Activated CD4-positive, alpha-beta memory T cell treated with anti-CD3 and anti-CD28 coated beads for 36 hours (primary cell): ENCODE measurements at regions not wholly inside any gene's neighbourhood (a gene's known extent, or its start where the extent isn't known, plus 50 kb on each side); places are given as distances from the start of the nearest gene placed in this dataset.

Experiments used
- CTCF ChIA-PET: fragments of 350-600 bp; sonication (Branson Sonifier 250); formaldehyde crosslinking; loops from one replicate; lab custom pipeline; 2021; ENCODE audit warnings: antibody characterized with exemption, inconsistent platforms; lab: Charles Lee
- POLR2A ChIA-PET: fragments of 350-600 bp; sonication (Branson Sonifier 250); formaldehyde crosslinking; loops from one replicate; lab custom pipeline; 2021; ENCODE audit warnings: antibody characterized with exemption; lab: Charles Lee
- DNase-seq: peaks from one replicate; pipeline ENCODE4 v3.0.0-alpha.2; 2020
- H3K27ac Mint-ChIP-seq: one replicate; pipeline ENCODE4 v1.8.0; 2021; ENCODE audit warnings: mixed read lengths
- H3K27me3 Mint-ChIP-seq: one replicate; pipeline ENCODE4 v1.8.0; 2021; ENCODE audit warnings: mixed read lengths
- H3K36me3 Mint-ChIP-seq: one replicate; pipeline ENCODE4 v1.8.0; 2021; ENCODE audit warnings: mixed read lengths
- H3K4me1 Mint-ChIP-seq: one replicate; pipeline ENCODE4 v1.8.0; 2021; ENCODE audit warnings: low read depth, mixed read lengths
- H3K4me3 Mint-ChIP-seq: one replicate; pipeline ENCODE4 v1.8.0; 2021; ENCODE audit warnings: mild to moderate bottlenecking, mixed read lengths
- H3K9me3 Mint-ChIP-seq: one replicate; pipeline ENCODE4 v1.8.0; 2021; ENCODE audit warnings: mixed read lengths
- intact Hi-C: fragments of 100-400 bp; cut with micrococcal nuclease; formaldehyde crosslinking; loops from one replicate; pipeline ENCODE4 v1.15.1; 2023

DNA sequence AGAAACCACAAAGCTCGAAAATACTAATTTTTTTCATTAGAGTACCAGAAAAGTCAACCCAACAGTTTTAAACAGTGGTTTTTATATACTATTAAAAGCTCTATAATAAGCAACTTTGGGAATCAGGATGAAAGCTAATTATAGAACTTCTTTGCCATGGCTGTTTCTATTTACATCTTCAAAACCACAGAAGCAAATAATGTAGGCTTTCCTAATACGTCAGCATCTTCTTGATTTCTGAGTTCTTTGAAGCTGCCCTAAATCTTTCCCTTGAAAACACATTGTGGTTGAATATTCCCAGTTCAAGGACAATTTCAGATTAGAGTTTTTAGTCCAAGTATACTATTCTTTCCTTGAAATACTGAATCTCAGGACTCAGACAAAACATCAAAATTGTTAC is 460.2 kb upstream of the FAT1 start:
- CTCF ChIA-PET = no interaction called here
- intact Hi-C loops = no loop called here
- no peaks in the 10 kb centered on the region for H3K27me3 Mint-ChIP-seq

DNA sequence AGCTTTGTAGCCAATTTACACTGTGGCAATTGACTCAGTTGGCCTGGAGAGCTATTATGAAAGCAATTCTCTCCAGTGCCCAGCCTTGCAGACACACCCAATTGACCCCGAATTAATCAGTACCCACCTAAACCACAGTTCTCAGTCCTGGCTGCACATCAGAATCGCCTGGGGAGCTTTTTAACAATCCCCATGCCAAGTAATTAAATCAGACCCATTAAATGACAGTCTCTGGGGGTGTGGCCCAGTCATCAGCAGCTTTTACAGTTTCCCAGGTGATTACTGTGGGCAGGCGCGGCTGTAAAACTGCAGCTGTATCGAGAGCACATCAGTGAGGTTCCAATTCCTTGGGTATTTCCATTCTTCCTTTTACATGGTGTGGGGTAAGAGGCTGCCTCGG is 460.9 kb upstream of the FAT1 start:
- H3K36me3 Mint-ChIP-seq = no peaks in the 10 kb centered on the region
- no peaks in the 10 kb centered on the region for H3K27me3 Mint-ChIP-seq
- CTCF ChIA-PET = no interaction called here
- H3K4me3 Mint-ChIP-seq = no peak overlapping the region
- no peak overlapping the region for H3K27ac Mint-ChIP-seq
- H3K9me3 Mint-ChIP-seq = peaks cover 4% of the 10 kb centered on the region
- POLR2A ChIA-PET = no interaction called here
- intact Hi-C loops = no loop called here
- no peak for DNase-seq
- no peaks in the 10 kb centered on the region for H3K4me1 Mint-ChIP-seq

More for the DNA sequence above, 460.2 kb upstream of the FAT1 start:
- H3K36me3 Mint-ChIP-seq = no peaks in the 10 kb centered on the region
- peaks cover 4% of the 10 kb centered on the region for H3K9me3 Mint-ChIP-seq
- no peak overlapping the region for H3K27ac Mint-ChIP-seq
- DNase-seq = no peak
- H3K4me3 Mint-ChIP-seq = no peak overlapping the region
- H3K4me1 Mint-ChIP-seq = no peaks in the 10 kb centered on the region
- POLR2A ChIA-PET = no interaction called here

DNA sequence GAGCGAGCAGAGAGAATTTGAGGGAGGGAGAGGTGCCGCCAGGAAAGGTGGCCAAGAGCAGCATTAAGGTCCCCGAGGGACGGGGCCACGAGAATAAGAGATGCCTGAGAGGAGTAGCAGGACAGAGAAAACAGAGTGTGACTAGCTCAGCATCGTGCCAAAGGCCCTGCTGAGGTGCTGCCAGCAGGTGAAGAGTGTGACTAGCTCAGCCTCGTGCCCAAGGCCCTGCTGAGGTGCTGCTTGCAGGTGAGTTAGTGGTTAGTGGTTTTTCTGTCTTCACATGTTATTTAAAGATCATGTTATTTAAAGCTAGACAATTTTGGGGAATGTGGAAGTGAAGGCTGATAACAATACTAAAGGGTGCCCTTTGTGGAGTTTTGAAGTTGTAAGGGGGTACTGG is 464.5 kb upstream of the FAT1 start:
- H3K9me3 Mint-ChIP-seq = peaks cover 5% of the 10 kb centered on the region
- DNase-seq = no peak
- no peaks in the 10 kb centered on the region for H3K27me3 Mint-ChIP-seq
- no peak overlapping the region for H3K4me3 Mint-ChIP-seq
- no peaks in the 10 kb centered on the region for H3K36me3 Mint-ChIP-seq
- intact Hi-C loops = no loop called here
- POLR2A ChIA-PET = interaction anchor here (0.6 kb wide), 1 partner anchor 128 kb away, joined by 3 read pairs; no protein-coding TSS in a partner anchor
- H3K4me1 Mint-ChIP-seq = no peaks in the 10 kb centered on the region
- no peak overlapping the region for H3K27ac Mint-ChIP-seq
- CTCF ChIA-PET = no interaction called here

DNA sequence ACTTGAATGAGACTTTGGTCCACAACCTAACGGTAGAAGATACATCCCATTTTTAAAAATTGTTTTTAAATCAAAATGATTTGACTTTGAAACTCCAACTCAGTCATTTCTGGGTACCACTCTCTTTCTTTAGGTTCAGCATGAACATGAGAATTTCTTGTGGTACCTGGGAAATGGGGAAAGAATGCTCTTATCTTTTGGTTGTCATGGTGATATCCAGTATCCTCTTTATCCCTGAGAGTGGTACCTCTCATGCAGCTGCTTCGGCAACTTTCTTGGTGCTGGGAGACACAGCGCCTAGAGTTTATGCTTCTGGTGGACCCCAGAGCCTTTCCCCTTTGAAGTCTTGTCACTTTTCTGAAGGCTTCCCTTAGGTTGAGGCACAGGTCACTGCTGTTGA is 465.1 kb upstream of the FAT1 start:
- Mint-ChIP-seq H3K36me3 (no peaks in the 10 kb centered on the region), H3K27ac (no peak overlapping the region), H3K4me1 (no peaks in the 10 kb centered on the region), H3K4me3 (no peak overlapping the region), H3K9me3 (peaks cover 8% of the 10 kb centered on the region), H3K27me3 (no peaks in the 10 kb centered on the region)
- ChIA-PET POLR2A (interaction anchor here (0.6 kb wide), 1 partner anchor 127 kb away, joined by 3 read pairs; no protein-coding TSS in a partner anchor), CTCF (no interaction called here)
- intact Hi-C loops = no loop called here
- no peak for DNase-seq

DNA sequence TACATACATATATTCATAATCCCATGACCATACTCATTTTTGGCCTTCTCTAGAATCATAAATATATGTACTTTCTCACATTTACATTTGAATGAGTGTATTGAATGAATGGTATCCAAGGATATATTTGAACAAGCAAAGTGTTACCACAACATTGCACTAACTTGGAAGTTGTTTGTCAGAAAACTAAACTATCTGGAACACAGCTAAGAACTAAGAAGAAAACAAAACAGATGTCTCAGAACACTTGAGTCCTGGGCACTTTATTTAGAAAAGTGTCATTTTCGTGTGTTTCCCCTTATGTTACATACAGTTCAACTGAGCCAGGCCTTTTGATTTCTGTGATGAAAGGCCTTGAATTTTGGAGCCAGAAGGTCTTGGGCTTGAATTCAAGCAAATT is 466.7 kb upstream of the FAT1 start:
- no peaks in the 10 kb centered on the region for H3K27me3 Mint-ChIP-seq
- CTCF ChIA-PET = no interaction called here
- POLR2A ChIA-PET = no interaction called here

DNA sequence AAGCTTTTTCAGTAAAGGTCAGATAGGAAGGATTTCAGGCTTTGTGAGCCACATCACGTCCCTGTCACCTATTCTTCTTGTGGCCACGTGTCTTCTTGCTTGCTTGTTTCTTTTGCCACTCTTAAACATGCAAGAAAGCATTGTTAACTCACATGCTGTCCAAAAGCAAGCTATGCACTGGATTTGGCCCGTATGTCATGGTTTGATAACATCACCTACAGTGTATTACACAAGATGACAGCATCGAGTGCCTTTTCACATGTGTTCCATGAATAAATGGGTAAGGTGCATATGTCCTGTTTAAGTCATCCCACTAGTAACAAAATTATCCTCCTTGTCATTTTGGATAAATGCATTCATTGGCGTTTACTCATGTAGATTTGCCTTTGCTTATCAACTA is 468.0 kb upstream of the FAT1 start:
- CTCF ChIA-PET = no interaction called here
- Mint-ChIP-seq H3K4me1 (no peaks in the 10 kb centered on the region), H3K27ac (no peak overlapping the region), H3K9me3 (peaks cover 5% of the 10 kb centered on the region), H3K36me3 (no peaks in the 10 kb centered on the region), H3K27me3 (no peaks in the 10 kb centered on the region), H3K4me3 (no peak overlapping the region)
- intact Hi-C loops = no loop called here
- POLR2A ChIA-PET = no interaction called here
- DNase-seq = no peak

More for the DNA sequence above, 466.7 kb upstream of the FAT1 start:
- H3K9me3 Mint-ChIP-seq = peaks cover 5% of the 10 kb centered on the region
- no peak overlapping the region for H3K4me3 Mint-ChIP-seq
- DNase-seq = no peak
- no peak overlapping the region for H3K27ac Mint-ChIP-seq
- H3K36me3 Mint-ChIP-seq = no peaks in the 10 kb centered on the region
- intact Hi-C loops = no loop called here
- H3K4me1 Mint-ChIP-seq = no peaks in the 10 kb centered on the region

DNA sequence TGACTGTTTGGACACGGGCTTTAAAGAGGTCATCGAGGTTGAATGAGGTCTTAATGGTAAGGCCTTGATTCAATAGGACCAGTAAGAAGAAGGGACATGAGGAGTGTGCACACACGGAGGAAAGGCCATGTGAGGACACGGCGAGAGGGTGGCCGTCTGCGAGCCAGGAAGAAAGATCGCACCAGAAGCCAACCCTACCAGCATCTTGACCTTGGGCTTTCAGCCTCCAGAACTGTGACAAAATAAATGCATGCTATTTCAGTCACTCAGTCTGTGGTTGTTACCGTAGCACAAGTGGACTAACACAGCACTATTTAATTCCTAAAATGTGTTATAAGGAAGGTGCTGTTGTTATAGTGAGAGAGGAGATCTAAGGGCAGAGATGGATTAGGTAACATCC is 468.6 kb upstream of the FAT1 start:
- Mint-ChIP-seq H3K27me3 (no peaks in the 10 kb centered on the region), H3K36me3 (no peaks in the 10 kb centered on the region), H3K4me1 (no peaks in the 10 kb centered on the region), H3K9me3 (peaks cover 5% of the 10 kb centered on the region), H3K4me3 (no peak overlapping the region), H3K27ac (no peak overlapping the region)
- CTCF ChIA-PET = no interaction called here
- intact Hi-C loops = no loop called here
- POLR2A ChIA-PET = no interaction called here
- DNase-seq = no peak

DNA sequence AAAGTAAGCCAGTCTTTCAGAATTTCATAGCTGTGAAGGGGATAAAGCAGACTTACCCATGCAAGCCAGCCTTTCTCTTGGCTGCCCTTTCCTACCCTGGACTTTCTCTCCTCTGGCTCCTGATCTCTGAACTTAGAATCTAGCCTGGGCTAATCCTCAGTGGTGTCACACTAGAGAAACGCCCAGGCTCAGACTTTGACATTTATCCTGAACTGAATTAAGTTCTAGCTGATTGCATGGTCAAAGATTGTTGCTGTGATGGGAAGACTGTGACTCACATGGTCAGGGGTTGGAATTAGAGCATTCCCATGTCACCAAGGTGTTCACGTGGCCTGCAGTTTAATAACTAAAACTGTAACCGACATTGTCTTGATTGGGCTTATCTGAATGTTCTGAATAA is 469.5 kb upstream of the FAT1 start:
- intact Hi-C loops = no loop called here
- CTCF ChIA-PET = no interaction called here
- Mint-ChIP-seq H3K9me3 (peaks cover 5% of the 10 kb centered on the region), H3K27me3 (no peaks in the 10 kb centered on the region), H3K4me3 (no peak overlapping the region), H3K4me1 (no peaks in the 10 kb centered on the region), H3K27ac (no peak overlapping the region), H3K36me3 (no peaks in the 10 kb centered on the region)
- no peak for DNase-seq
- POLR2A ChIA-PET = no interaction called here

DNA sequence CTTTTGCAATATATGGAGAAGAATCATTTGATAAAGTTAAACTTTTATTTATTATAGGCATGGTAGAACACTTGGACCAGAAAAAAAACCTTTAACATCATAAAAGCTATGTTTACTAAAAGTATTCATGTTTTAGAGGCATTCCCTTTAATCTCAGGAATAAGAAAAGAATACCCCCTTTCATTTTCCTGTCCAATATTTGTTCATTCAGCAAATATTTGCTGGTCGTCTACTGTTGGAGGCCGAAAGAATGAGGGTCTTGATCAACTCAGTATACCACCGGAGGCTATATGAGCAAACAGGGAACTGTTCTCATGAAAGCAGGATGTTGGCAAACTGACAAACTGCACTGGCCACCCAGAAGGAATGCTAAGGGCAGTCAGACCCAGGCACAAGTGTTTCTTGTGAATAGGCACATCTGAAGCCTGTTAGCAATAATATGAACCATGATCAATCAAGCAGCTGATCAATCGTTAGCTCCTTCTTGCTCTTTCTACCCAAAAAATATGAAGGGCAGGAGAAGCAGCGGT is 480.8 kb upstream of the FAT1 start:
- no peaks in the 10 kb centered on the region for H3K4me1 Mint-ChIP-seq
- H3K9me3 Mint-ChIP-seq = peaks cover 18% of the 10 kb centered on the region
- H3K27ac Mint-ChIP-seq = no peak overlapping the region
- intact Hi-C loops = no loop called here
- ChIA-PET CTCF (no interaction called here), POLR2A (no interaction called here)
- no peaks in the 10 kb centered on the region for H3K27me3 Mint-ChIP-seq
- H3K36me3 Mint-ChIP-seq = no peaks in the 10 kb centered on the region
- no peak for DNase-seq
- no peak overlapping the region for H3K4me3 Mint-ChIP-seq

DNA sequence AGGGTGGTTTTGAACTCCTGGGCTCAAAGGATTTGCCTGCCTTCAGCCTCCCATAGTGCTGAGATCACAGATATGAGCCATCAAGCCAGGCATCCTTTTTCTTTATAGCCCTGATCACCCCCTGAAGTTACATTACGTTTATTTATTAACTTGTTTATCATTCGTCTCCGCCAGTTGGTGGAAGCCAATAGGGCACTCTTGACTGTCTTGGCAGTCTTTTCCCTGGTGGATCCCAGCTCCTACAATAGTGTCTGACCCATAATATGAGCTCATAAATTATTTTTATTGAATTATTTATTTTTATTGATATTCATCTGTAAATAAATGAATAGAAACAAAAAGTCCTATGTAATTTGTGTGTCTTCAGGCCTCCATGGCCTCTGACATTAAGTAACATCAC is 484.3 kb upstream of the FAT1 start:
- intact Hi-C loops = no loop called here
- H3K27ac Mint-ChIP-seq = no peak overlapping the region
- ChIA-PET POLR2A (no interaction called here), CTCF (no interaction called here)
- no peaks in the 10 kb centered on the region for H3K4me1 Mint-ChIP-seq
- DNase-seq = no peak
- peaks cover 14% of the 10 kb centered on the region for H3K9me3 Mint-ChIP-seq
- no peak overlapping the region for H3K4me3 Mint-ChIP-seq
- no peaks in the 10 kb centered on the region for H3K27me3 Mint-ChIP-seq
- no peaks in the 10 kb centered on the region for H3K36me3 Mint-ChIP-seq

DNA sequence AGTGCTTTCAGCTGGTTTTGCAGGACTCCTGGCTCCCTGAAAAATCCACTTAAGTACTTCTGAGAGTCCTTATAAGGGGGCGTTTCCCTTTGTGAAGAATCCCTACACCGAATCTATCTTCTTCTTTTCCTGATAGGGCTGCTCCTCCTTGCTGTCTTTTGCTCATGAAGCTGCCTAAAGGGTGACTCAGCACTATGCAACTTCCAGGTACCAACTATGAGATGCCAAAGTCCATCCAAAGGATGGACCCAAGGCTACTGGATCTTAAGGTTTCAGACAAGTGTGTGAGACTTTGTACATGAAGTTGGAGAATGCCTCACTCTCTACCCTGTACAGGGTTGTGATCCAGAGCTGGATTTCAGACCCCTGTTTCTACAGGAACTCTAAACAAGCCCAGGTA is 485.0 kb upstream of the FAT1 start:
- Mint-ChIP-seq H3K4me3 (no peak overlapping the region), H3K4me1 (no peaks in the 10 kb centered on the region), H3K36me3 (no peaks in the 10 kb centered on the region), H3K27me3 (no peaks in the 10 kb centered on the region), H3K27ac (no peak overlapping the region), H3K9me3 (peaks cover 19% of the 10 kb centered on the region)
- ChIA-PET POLR2A (no interaction called here), CTCF (no interaction called here)
- intact Hi-C loops = no loop called here
- no peak for DNase-seq

DNA sequence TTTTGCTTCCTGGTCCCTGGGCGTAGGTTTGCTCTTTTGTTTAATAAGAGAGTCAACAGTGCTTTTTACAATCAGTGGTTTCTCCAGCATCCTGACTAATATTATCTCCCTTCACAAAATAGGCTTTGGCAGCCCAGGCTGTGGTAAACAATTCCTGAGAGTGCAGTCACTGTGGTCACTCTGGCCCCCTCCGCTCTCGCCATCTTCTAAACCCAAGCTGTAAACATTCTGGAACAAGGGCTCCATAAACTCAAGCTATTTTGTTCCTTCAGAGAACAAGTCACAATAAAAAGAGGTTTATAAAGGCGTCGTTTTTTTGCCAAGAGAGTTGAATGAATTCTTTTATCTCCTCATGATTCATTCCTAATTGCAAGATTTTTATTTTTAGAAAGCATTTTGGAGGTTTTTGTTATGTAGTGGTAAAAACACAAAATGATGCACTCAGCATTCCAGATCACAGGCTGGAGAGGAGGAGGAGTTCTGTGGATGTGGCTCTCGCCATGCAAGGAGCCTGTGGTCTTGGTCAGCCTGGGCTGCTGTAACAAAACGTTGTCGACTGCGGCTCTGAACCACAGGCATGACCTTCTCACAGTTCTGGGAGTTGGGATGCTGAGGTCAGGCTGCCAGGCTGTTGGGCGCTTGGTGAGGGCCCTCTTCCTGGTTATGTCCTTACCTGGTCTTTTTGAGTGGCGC is 486.4 kb upstream of the FAT1 start:
- ChIA-PET POLR2A (interaction anchor here (0.8 kb wide), 1 partner anchor 473 kb away, joined by 3 read pairs; no protein-coding TSS in a partner anchor), CTCF (no interaction called here)
- H3K9me3 Mint-ChIP-seq = peaks cover 19% of the 10 kb centered on the region
- H3K4me3 Mint-ChIP-seq = no peak overlapping the region
- DNase-seq = no peak
- no peaks in the 10 kb centered on the region for H3K27me3 Mint-ChIP-seq
- H3K36me3 Mint-ChIP-seq = no peaks in the 10 kb centered on the region
- intact Hi-C loops = no loop called here
- H3K4me1 Mint-ChIP-seq = no peaks in the 10 kb centered on the region
- no peak overlapping the region for H3K27ac Mint-ChIP-seq

DNA sequence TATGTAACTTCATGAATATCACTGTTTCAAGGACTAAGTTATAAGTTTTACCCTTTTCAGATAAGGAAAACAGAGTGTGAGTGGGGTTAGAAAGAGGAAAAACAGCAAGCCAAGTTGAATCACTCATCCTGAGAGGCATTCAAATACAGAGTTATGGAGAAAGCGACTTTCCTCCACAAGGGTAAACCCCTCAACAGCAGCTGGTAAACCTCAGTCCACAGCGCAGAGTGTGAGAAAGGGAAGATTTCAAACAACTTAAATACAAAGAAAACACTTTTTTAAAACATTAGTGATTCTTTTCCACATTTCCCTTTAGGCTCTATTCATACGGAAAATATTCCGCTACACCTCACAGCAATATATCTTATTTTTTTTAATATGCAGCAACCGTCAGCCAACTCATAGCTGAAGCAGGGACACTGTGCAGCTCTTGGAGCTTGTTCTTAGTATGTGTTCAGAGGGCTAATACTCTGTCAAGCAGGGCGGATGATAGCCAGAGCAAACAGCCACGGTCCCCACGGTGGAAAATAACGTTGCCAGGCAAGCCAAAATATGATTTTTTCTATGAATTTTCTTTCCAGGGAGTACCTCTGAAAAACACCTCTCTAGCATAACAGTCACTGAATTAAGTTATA is 488.9 kb upstream of the FAT1 start:
- Mint-ChIP-seq H3K27me3 (no peaks in the 10 kb centered on the region), H3K4me1 (no peaks in the 10 kb centered on the region), H3K9me3 (peaks cover 30% of the 10 kb centered on the region), H3K27ac (no peak overlapping the region), H3K36me3 (no peaks in the 10 kb centered on the region), H3K4me3 (no peak overlapping the region)
- DNase-seq = no peak
- POLR2A ChIA-PET = no interaction called here
- intact Hi-C loops = no loop called here
- CTCF ChIA-PET = no interaction called here
